Activated CD4-positive, alpha-beta T cell treated with anti-CD3 and anti-CD28 coated beads for 36 hours (primary cell): ENCODE measurements at regions not wholly inside any gene's neighbourhood (a gene's known extent, or its start where the extent isn't known, plus 50 kb on each side); places are given as distances from the start of the nearest gene placed in this dataset.

Experiments
- ATAC-seq: fragments of 200-7000 bp; cut with Tn5 transposase; one replicate; pipeline ENCODE4 v1.10.0; 2021; ENCODE audit warnings: mild to moderate bottlenecking, moderate library complexity
- CTCF ChIA-PET: fragments of 350-600 bp; sonication (Branson Sonifier 250); formaldehyde crosslinking; loops from one replicate; lab custom pipeline; 2021; ENCODE audit warnings: antibody characterized with exemption; lab: Charles Lee
- POLR2A ChIA-PET: fragments of 350-600 bp; sonication (Branson Sonifier 250); formaldehyde crosslinking; loops from one replicate; lab custom pipeline; 2021; ENCODE audit warnings: antibody characterized with exemption, inconsistent platforms; lab: Charles Lee
- DNase-seq: peaks from one replicate; pipeline ENCODE4 v3.0.0-alpha.2; 2020
- H3K27ac Mint-ChIP-seq: one replicate; pipeline ENCODE4 v1.8.0; 2021; ENCODE audit warnings: mixed read lengths
- H3K27me3 Mint-ChIP-seq: one replicate; pipeline ENCODE4 v1.8.0; 2021; ENCODE audit warnings: mixed read lengths
- H3K36me3 Mint-ChIP-seq: one replicate; pipeline ENCODE4 v1.8.0; 2021; ENCODE audit warnings: low read depth, mixed read lengths
- H3K4me1 Mint-ChIP-seq: one replicate; pipeline ENCODE4 v1.8.0; 2021; ENCODE audit warnings: mixed read lengths
- H3K4me3 Mint-ChIP-seq: one replicate; pipeline ENCODE4 v1.8.0; 2021; ENCODE audit warnings: mild to moderate bottlenecking, moderate library complexity, mixed read lengths
- H3K9me3 Mint-ChIP-seq: one replicate; pipeline ENCODE4 v1.8.0; 2021; ENCODE audit warnings: low read depth, mixed read lengths
- intact Hi-C, 2 experiments: fragments of 100-400 bp; cut with DNase I in 1 of 2; cut with micrococcal nuclease in 1 of 2; formaldehyde crosslinking; loops; one replicate each; pipeline versions ENCODE4 v1.14.2 to v1.15.1; 2022 to 2024; cut with DNase I, micrococcal nuclease

GRCh38 chr6:165825256-165825815, 162.3 kb upstream of the PDE10A start:
- DNase-seq (no peak), ATAC-seq (no peak)
- Mint-ChIP-seq H3K4me3 (no peak overlapping the region), H3K9me3 (no peaks in the 10 kb centered on the region), H3K27me3 (peaks cover 13% of the 10 kb centered on the region), H3K27ac (no peak overlapping the region), H3K36me3 (no peaks in the 10 kb centered on the region), H3K4me1 (no peaks in the 10 kb centered on the region)
- POLR2A ChIA-PET, result no interaction called here
- CTCF ChIA-PET, result interaction anchor here (0.8 kb wide), 1 partner anchor 54 kb away, joined by 3 read pairs; no protein-coding TSS in a partner anchor
- intact Hi-C loops, result no loop called here

- ATAC-seq (no peak), DNase-seq (no peak)
- ChIA-PET POLR2A (no interaction called here), CTCF (no interaction called here)
- H3K4me3 Mint-ChIP-seq, result no peak overlapping the region
- intact Hi-C loops, result no loop called here
- peaks cover 24% of the 10 kb centered on the region for H3K27me3 Mint-ChIP-seq
- no peaks in the 10 kb centered on the region for H3K4me1 Mint-ChIP-seq
- H3K27ac Mint-ChIP-seq, result no peak overlapping the region
- H3K9me3 Mint-ChIP-seq, result no peaks in the 10 kb centered on the region
- no peaks in the 10 kb centered on the region for H3K36me3 Mint-ChIP-seq
Measured at GRCh38 chr6:165823609-165824326, 160.7 kb upstream of the PDE10A start.

GRCh38 chr6:165822501-165822900, 159.5 kb upstream of the PDE10A start:
- intact Hi-C loops, result no loop called here
- Mint-ChIP-seq H3K4me1 (no peaks in the 10 kb centered on the region), H3K9me3 (no peaks in the 10 kb centered on the region), H3K27me3 (peaks cover 29% of the 10 kb centered on the region), H3K4me3 (no peak overlapping the region), H3K27ac (no peak overlapping the region), H3K36me3 (no peaks in the 10 kb centered on the region)
- no peak for ATAC-seq
- CTCF ChIA-PET, result interaction anchor here (0.8 kb wide), 1 partner anchor 106 kb away, joined by 3 read pairs; no protein-coding TSS in a partner anchor
- POLR2A ChIA-PET, result no interaction called here
- no peak for DNase-seq

- DNase-seq (no peak), ATAC-seq (no peak)
- Mint-ChIP-seq H3K36me3 (no peaks in the 10 kb centered on the region), H3K27me3 (peaks cover 28% of the 10 kb centered on the region), H3K9me3 (no peaks in the 10 kb centered on the region), H3K4me1 (no peaks in the 10 kb centered on the region), H3K27ac (no peak overlapping the region), H3K4me3 (no peak overlapping the region)
- ChIA-PET POLR2A (no interaction called here), CTCF (interaction anchor here (0.8 kb wide), 1 partner anchor 106 kb away, joined by 3 read pairs; no protein-coding TSS in a partner anchor)
- intact Hi-C loops, result no loop called here
Measured at GRCh38 chr6:165821754-165822153, 158.7 kb upstream of the PDE10A start.

- no peak for DNase-seq
- intact Hi-C loops, result no loop called here
- ATAC-seq, result no peak
- ChIA-PET POLR2A (no interaction called here), CTCF (interaction anchor here (1.1 kb wide), 1 partner anchor 12 kb away, joined by 3 read pairs; no protein-coding TSS in a partner anchor)
- no peaks in the 10 kb centered on the region for H3K36me3 Mint-ChIP-seq
- H3K4me3 Mint-ChIP-seq, result no peak overlapping the region
- no peaks in the 10 kb centered on the region for H3K4me1 Mint-ChIP-seq
- no peak overlapping the region for H3K27ac Mint-ChIP-seq
- H3K27me3 Mint-ChIP-seq, result peaks cover 28% of the 10 kb centered on the region
- H3K9me3 Mint-ChIP-seq, result no peaks in the 10 kb centered on the region
Measured at GRCh38 chr6:165820934-165821333, 157.9 kb upstream of the PDE10A start.

GRCh38 chr6:165820407-165820806, 157.4 kb upstream of the PDE10A start:
- no peaks in the 10 kb centered on the region for H3K9me3 Mint-ChIP-seq
- ATAC-seq (no peak), DNase-seq (no peak)
- no peak overlapping the region for H3K4me3 Mint-ChIP-seq
- intact Hi-C loops, result no loop called here
- no peaks in the 10 kb centered on the region for H3K36me3 Mint-ChIP-seq
- ChIA-PET POLR2A (no interaction called here), CTCF (interaction anchor here (1.1 kb wide), 1 partner anchor 12 kb away, joined by 3 read pairs; no protein-coding TSS in a partner anchor)
- H3K27ac Mint-ChIP-seq, result no peak overlapping the region
- H3K4me1 Mint-ChIP-seq, result no peaks in the 10 kb centered on the region
- peaks cover 28% of the 10 kb centered on the region for H3K27me3 Mint-ChIP-seq

- ATAC-seq, result no peak
- Mint-ChIP-seq H3K27me3 (peaks cover 28% of the 10 kb centered on the region), H3K27ac (no peak overlapping the region)
Measured at GRCh38 chr6:165819394-165819793, 156.4 kb upstream of the PDE10A start.

GRCh38 chr6:165818200-165818599, 155.2 kb upstream of the PDE10A start:
- DNase-seq (no peak), ATAC-seq (no peak)
- Mint-ChIP-seq H3K4me1 (no peaks in the 10 kb centered on the region), H3K27ac (no peak overlapping the region), H3K9me3 (no peaks in the 10 kb centered on the region), H3K27me3 (peaks cover 29% of the 10 kb centered on the region), H3K36me3 (no peaks in the 10 kb centered on the region), H3K4me3 (no peak overlapping the region)
- intact Hi-C loops, result no loop called here
- ChIA-PET POLR2A (no interaction called here), CTCF (no interaction called here)

More at GRCh38 chr6:165819394-165819793, 156.4 kb upstream of the PDE10A start:
- CTCF ChIA-PET, result no interaction called here
- Mint-ChIP-seq H3K9me3 (no peaks in the 10 kb centered on the region), H3K4me3 (no peak overlapping the region), H3K4me1 (no peaks in the 10 kb centered on the region), H3K36me3 (no peaks in the 10 kb centered on the region)
- DNase-seq, result no peak
- POLR2A ChIA-PET, result no interaction called here
- intact Hi-C loops, result no loop called here

- no peak overlapping the region for H3K4me3 Mint-ChIP-seq
- H3K4me1 Mint-ChIP-seq, result no peaks in the 10 kb centered on the region
- H3K9me3 Mint-ChIP-seq, result no peaks in the 10 kb centered on the region
- ChIA-PET CTCF (no interaction called here), POLR2A (no interaction called here)
- DNase-seq (no peak), ATAC-seq (no peak)
- peaks cover 29% of the 10 kb centered on the region for H3K27me3 Mint-ChIP-seq
- intact Hi-C loops, result no loop called here
- H3K36me3 Mint-ChIP-seq, result no peaks in the 10 kb centered on the region
- H3K27ac Mint-ChIP-seq, result no peak overlapping the region
Measured at GRCh38 chr6:165817771-165818170, 154.7 kb upstream of the PDE10A start.

- no peak overlapping the region for H3K4me3 Mint-ChIP-seq
- ATAC-seq, result no peak
- CTCF ChIA-PET, result no interaction called here
- no peak overlapping the region for H3K27ac Mint-ChIP-seq
- intact Hi-C loops, result no loop called here
- H3K36me3 Mint-ChIP-seq, result no peaks in the 10 kb centered on the region
- peaks cover 29% of the 10 kb centered on the region for H3K27me3 Mint-ChIP-seq
- POLR2A ChIA-PET, result no interaction called here
- no peaks in the 10 kb centered on the region for H3K9me3 Mint-ChIP-seq
- H3K4me1 Mint-ChIP-seq, result no peaks in the 10 kb centered on the region
- DNase-seq, result no peak
Measured at GRCh38 chr6:165817148-165817547, 154.1 kb upstream of the PDE10A start.

GRCh38 chr6:165814679-165815078, 151.6 kb upstream of the PDE10A start:
- no peak for ATAC-seq
- CTCF ChIA-PET, result no interaction called here
- no peak overlapping the region for H3K4me3 Mint-ChIP-seq
- POLR2A ChIA-PET, result no interaction called here
- H3K36me3 Mint-ChIP-seq, result no peaks in the 10 kb centered on the region
- intact Hi-C loops, result no loop called here
- H3K9me3 Mint-ChIP-seq, result no peaks in the 10 kb centered on the region
- no peak overlapping the region for H3K27ac Mint-ChIP-seq
- no peak for DNase-seq
- H3K4me1 Mint-ChIP-seq, result no peaks in the 10 kb centered on the region
- peaks cover 21% of the 10 kb centered on the region for H3K27me3 Mint-ChIP-seq

GRCh38 chr6:165811512-165811911, 148.5 kb upstream of the PDE10A start:
- POLR2A ChIA-PET, result no interaction called here
- H3K4me1 Mint-ChIP-seq, result no peaks in the 10 kb centered on the region
- H3K27ac Mint-ChIP-seq, result no peak overlapping the region
- ATAC-seq (no peak), DNase-seq (no peak)
- intact Hi-C loops, result no loop called here
- H3K9me3 Mint-ChIP-seq, result no peaks in the 10 kb centered on the region
- H3K27me3 Mint-ChIP-seq, result peaks cover 3% of the 10 kb centered on the region
- CTCF ChIA-PET, result no interaction called here
- no peak overlapping the region for H3K4me3 Mint-ChIP-seq
- H3K36me3 Mint-ChIP-seq, result no peaks in the 10 kb centered on the region
